ENCODE measurements at regions not wholly inside any gene's neighbourhood (a gene's known extent, or its start where the extent isn't known, plus 50 kb on each side); places are given as distances from the start of the nearest gene placed in this dataset.

DNA sequence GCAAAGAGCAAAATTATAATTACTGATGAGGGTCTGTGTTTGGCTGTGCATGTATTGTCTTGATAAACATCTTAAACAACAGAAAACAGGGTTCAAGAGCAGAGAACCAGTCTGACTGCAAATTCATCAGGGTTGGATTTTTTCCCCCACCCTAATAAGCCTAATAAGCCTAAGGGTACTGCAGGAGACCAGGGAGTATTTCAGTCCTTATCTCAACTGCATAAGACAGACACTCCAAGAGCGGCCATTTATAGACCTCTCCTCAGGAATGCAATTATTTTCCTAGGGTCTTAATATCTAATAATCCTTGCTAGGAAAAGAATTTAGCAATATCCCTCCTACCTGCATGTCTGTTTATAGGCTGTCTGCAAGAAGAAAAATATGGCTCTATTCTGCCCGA lies 2011.5 kb upstream of the PCDH20 start:
- TF ChIP-seq, protein P1, sequence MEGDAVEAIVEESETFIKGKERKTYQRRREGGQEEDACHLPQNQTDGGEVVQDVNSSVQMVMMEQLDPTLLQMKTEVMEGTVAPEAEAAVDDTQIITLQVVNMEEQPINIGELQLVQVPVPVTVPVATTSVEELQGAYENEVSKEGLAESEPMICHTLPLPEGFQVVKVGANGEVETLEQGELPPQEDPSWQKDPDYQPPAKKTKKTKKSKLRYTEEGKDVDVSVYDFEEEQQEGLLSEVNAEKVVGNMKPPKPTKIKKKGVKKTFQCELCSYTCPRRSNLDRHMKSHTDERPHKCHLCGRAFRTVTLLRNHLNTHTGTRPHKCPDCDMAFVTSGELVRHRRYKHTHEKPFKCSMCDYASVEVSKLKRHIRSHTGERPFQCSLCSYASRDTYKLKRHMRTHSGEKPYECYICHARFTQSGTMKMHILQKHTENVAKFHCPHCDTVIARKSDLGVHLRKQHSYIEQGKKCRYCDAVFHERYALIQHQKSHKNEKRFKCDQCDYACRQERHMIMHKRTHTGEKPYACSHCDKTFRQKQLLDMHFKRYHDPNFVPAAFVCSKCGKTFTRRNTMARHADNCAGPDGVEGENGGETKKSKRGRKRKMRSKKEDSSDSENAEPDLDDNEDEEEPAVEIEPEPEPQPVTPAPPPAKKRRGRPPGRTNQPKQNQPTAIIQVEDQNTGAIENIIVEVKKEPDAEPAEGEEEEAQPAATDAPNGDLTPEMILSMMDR (IDR thresholded peaks at IDR 0.05) = no peak
- TF ChIP-seq POLR2A (IDR thresholded peaks at IDR 0.05) = no peak
